T-helper 9 cell (primary cell): ENCODE measurements at regions not wholly inside any gene's neighbourhood (a gene's known extent, or its start where the extent isn't known, plus 50 kb on each side); places are given as distances from the start of the nearest gene placed in this dataset.
"Not testable (repeated sequence)": the region's sequence is repeated elsewhere in the genome, so short reads cannot be mapped to it uniquely, and the experiment has no call there.

Experiments used
- DNase-seq: peaks from one replicate; pipeline ENCODE4 v3.0.0-alpha.2; 2020

GRCh38 chr9:95784318-95784717 is 91.2 kb upstream of the ERCC6L2 start:
- no peak for DNase-seq

GRCh38 chr9:95783426-95783975 is 92.0 kb upstream of the ERCC6L2 start:
- DNase-seq = no peak

GRCh38 chr9:95780751-95781150 is 94.7 kb upstream of the ERCC6L2 start:
- no peak for DNase-seq

GRCh38 chr9:95780121-95780520 is 95.4 kb upstream of the ERCC6L2 start:
- no peak for DNase-seq

GRCh38 chr9:95779597-95779996 is 95.9 kb upstream of the ERCC6L2 start:
- not testable (repeated sequence) for DNase-seq

- DNase-seq = no peak
These were observed 96.5 kb upstream of the ERCC6L2 start for GRCh38 chr9:95778957-95779356.

GRCh38 chr9:95777136-95777535 is 98.4 kb upstream of the ERCC6L2 start:
- no peak for DNase-seq

GRCh38 chr9:95776176-95776575 is 99.3 kb upstream of the ERCC6L2 start:
- no peak for DNase-seq

GRCh38 chr9:95775191-95775590 is 100.3 kb upstream of the ERCC6L2 start:
- DNase-seq = no peak

GRCh38 chr9:95773053-95773418 is 102.5 kb upstream of the ERCC6L2 start:
- no peak for DNase-seq

- no peak for DNase-seq
These were observed 103.0 kb upstream of the ERCC6L2 start for GRCh38 chr9:95772320-95773052.

- DNase-seq = no peak
These were observed 103.8 kb upstream of the ERCC6L2 start for GRCh38 chr9:95771556-95772246.

- DNase-seq = no peak
These were observed 104.8 kb upstream of the ERCC6L2 start for GRCh38 chr9:95770653-95771131.

- DNase-seq = no peak
These were observed 105.5 kb upstream of the ERCC6L2 start for GRCh38 chr9:95769909-95770433.

GRCh38 chr9:95769473-95769872 is 106.0 kb upstream of the ERCC6L2 start:
- no peak for DNase-seq

GRCh38 chr9:95766906-95767305 is 108.6 kb upstream of the ERCC6L2 start:
- no peak for DNase-seq

GRCh38 chr9:95764533-95765319 is 110.8 kb upstream of the ERCC6L2 start:
- DNase-seq = no peak

- DNase-seq = no peak
These were observed 111.5 kb upstream of the ERCC6L2 start for GRCh38 chr9:95763983-95764382.

GRCh38 chr9:95763006-95763405 is 112.5 kb upstream of the ERCC6L2 start:
- DNase-seq = no peak

- no peak for DNase-seq
These were observed 113.2 kb upstream of the ERCC6L2 start for GRCh38 chr9:95762322-95762721.

GRCh38 chr9:95760791-95761190 is 114.7 kb upstream of the ERCC6L2 start:
- DNase-seq = no peak

- no peak for DNase-seq
These were observed 118.1 kb upstream of the ERCC6L2 start for GRCh38 chr9:95757439-95757838.

- no peak for DNase-seq
These were observed 118.5 kb upstream of the ERCC6L2 start for GRCh38 chr9:95756986-95757385.
